ENCODE measurements at regions not wholly inside any gene's neighbourhood (a gene's known extent, or its start where the extent isn't known, plus 50 kb on each side); places are given as distances from the start of the nearest gene placed in this dataset.

- H2BK12ac ChIP-seq (ENCODE audit: low read length in 2 of 2), result peak overlapping the region; percentile 9 to 10
- no peak overlapping the region for H2AK5ac ChIP-seq (ENCODE audit: low read length, severe bottlenecking)
- H3K9ac ChIP-seq (ENCODE audit: low read length), result no peak overlapping the region
- H3K4me2 ChIP-seq (ENCODE audit: low read length, poor library complexity, severe bottlenecking), result no peak overlapping the region
- no peak overlapping the region for H3K27ac ChIP-seq (ENCODE audit: low read length, poor library complexity, severe bottlenecking)
- peak overlapping the region; percentile 0 for H2BK15ac ChIP-seq (ENCODE audit: low read depth, poor library complexity, severe bottlenecking)
- no peak for DNase-seq
- peaks cover 4% of the 10 kb centered on the region for H3K9me3 ChIP-seq (ENCODE audit: control insufficient read depth, low read length)
- H4K8ac ChIP-seq (ENCODE audit: low read length), result no peak overlapping the region
- H3K18ac ChIP-seq (ENCODE audit: low read depth in 1 of 2, low read length in 2 of 2), result no peak overlapping the region
- H4K91ac ChIP-seq (ENCODE audit: low read length), result peak overlapping the region; percentile 70
- no peaks in the 10 kb centered on the region for H3K27me3 ChIP-seq (ENCODE audit: control insufficient read depth in 1 of 2, insufficient read depth in 1 of 2, low read length in 2 of 2)
- WGBS, result 97% methylated on average over 19 of the region's 19 CpGs
- peak overlapping the region in 1 of 2 experiments; percentile 28 for H3K4me3 ChIP-seq (ENCODE audit: insufficient read depth in 1 of 2, low read depth in 1 of 2, low read length in 2 of 2)
- no peak overlapping the region for H2AFZ ChIP-seq (ENCODE audit: low read depth, low read length)
- H2BK5ac ChIP-seq (ENCODE audit: low read depth, low read length, poor library complexity, severe bottlenecking), result no peak overlapping the region
- H3K14ac ChIP-seq (ENCODE audit: low read length in 2 of 2), result peak overlapping the region in 1 of 2 experiments; percentile 26
- no peaks in the 10 kb centered on the region for H3K36me3 ChIP-seq (ENCODE audit: control insufficient read depth in 1 of 2, insufficient read depth in 2 of 2, low read depth in 1 of 2, low read length in 2 of 2)
- no peaks in the 10 kb centered on the region for H3K79me1 ChIP-seq (replicated peaks; ENCODE audit: low read length, poor library complexity, severe bottlenecking)
- H3K4ac ChIP-seq (ENCODE audit: low read depth in 1 of 2, low read length in 2 of 2), result no peak overlapping the region
- H3K4me1 ChIP-seq (ENCODE audit: control insufficient read depth, insufficient read depth, low read depth, low read length), result peaks cover 25% of the 10 kb centered on the region
- H3K23ac ChIP-seq (ENCODE audit: low read length in 2 of 2), result no peak overlapping the region
- H2BK120ac ChIP-seq (ENCODE audit: low read depth, low read length), result peak overlapping the region; percentile 1
These were observed 60.2 kb upstream of the ZNF469 start for GRCh38 chr16:88322500-88322970.

GRCh38 chr16:88323041-88323440 is 59.7 kb upstream of the ZNF469 start:
- H3K36me3 ChIP-seq (ENCODE audit: control insufficient read depth in 1 of 2, insufficient read depth in 2 of 2, low read depth in 1 of 2, low read length in 2 of 2), result no peaks in the 10 kb centered on the region
- H3K4me1 ChIP-seq (ENCODE audit: control insufficient read depth, insufficient read depth, low read depth, low read length), result peaks cover 26% of the 10 kb centered on the region
- H3K9me3 ChIP-seq (ENCODE audit: control insufficient read depth, low read length), result peaks cover 4% of the 10 kb centered on the region
- no peak overlapping the region for H3K23ac ChIP-seq (ENCODE audit: low read length in 2 of 2)
- H4K91ac ChIP-seq (ENCODE audit: low read length), result peak overlapping the region; percentile 70
- WGBS, result 91% methylated on average over 9 of the region's 9 CpGs
- H2AFZ ChIP-seq (ENCODE audit: low read depth, low read length), result no peak overlapping the region
- H2AK5ac ChIP-seq (ENCODE audit: low read length, severe bottlenecking), result no peak overlapping the region
- H3K4ac ChIP-seq (ENCODE audit: low read depth in 1 of 2, low read length in 2 of 2), result peak overlapping the region in 1 of 2 experiments; percentile 11
- no peak overlapping the region for H3K9ac ChIP-seq (ENCODE audit: low read length)
- peak overlapping the region; percentile 73 for H2BK15ac ChIP-seq (ENCODE audit: low read depth, poor library complexity, severe bottlenecking)
- H3K27ac ChIP-seq (ENCODE audit: low read length, poor library complexity, severe bottlenecking), result no peak overlapping the region
- no peak overlapping the region for H4K8ac ChIP-seq (ENCODE audit: low read length)
- no peak overlapping the region for H3K4me2 ChIP-seq (ENCODE audit: low read length, poor library complexity, severe bottlenecking)
- H3K4me3 ChIP-seq (ENCODE audit: insufficient read depth in 1 of 2, low read depth in 1 of 2, low read length in 2 of 2), result no peak overlapping the region
- no peak overlapping the region for H3K18ac ChIP-seq (ENCODE audit: low read depth in 1 of 2, low read length in 2 of 2)
- no peak overlapping the region for H2BK5ac ChIP-seq (ENCODE audit: low read depth, low read length, poor library complexity, severe bottlenecking)
- peak overlapping the region in 1 of 2 experiments; percentile 55 for H3K14ac ChIP-seq (ENCODE audit: low read length in 2 of 2)
- H3K79me1 ChIP-seq (replicated peaks; ENCODE audit: low read length, poor library complexity, severe bottlenecking), result no peaks in the 10 kb centered on the region
- DNase-seq, result no peak
- no peaks in the 10 kb centered on the region for H3K27me3 ChIP-seq (ENCODE audit: control insufficient read depth in 1 of 2, insufficient read depth in 1 of 2, low read length in 2 of 2)
- peak overlapping the region; percentile 9 to 61 for H2BK12ac ChIP-seq (ENCODE audit: low read length in 2 of 2)
- H2BK120ac ChIP-seq (ENCODE audit: low read depth, low read length), result peak overlapping the region; percentile 1

- Histone ChIP-seq H3K36me3 (ENCODE audit: control insufficient read depth in 1 of 2, insufficient read depth in 2 of 2, low read depth in 1 of 2, low read length in 2 of 2) (no peaks in the 10 kb centered on the region), H3K27ac (ENCODE audit: low read length, poor library complexity, severe bottlenecking) (no peak overlapping the region), H3K79me1 (replicated peaks; ENCODE audit: low read length, poor library complexity, severe bottlenecking) (no peaks in the 10 kb centered on the region), H3K23ac (ENCODE audit: low read length in 2 of 2) (no peak overlapping the region), H3K9me3 (ENCODE audit: control insufficient read depth, low read length) (peaks cover 4% of the 10 kb centered on the region), H3K9ac (ENCODE audit: low read length) (no peak overlapping the region), H3K18ac (ENCODE audit: low read depth in 1 of 2, low read length in 2 of 2) (no peak overlapping the region), H2BK12ac (ENCODE audit: low read length in 2 of 2) (no peak overlapping the region), H3K14ac (ENCODE audit: low read length in 2 of 2) (no peak overlapping the region), H2AFZ (ENCODE audit: low read depth, low read length) (no peak overlapping the region), H3K27me3 (ENCODE audit: control insufficient read depth in 1 of 2, insufficient read depth in 1 of 2, low read length in 2 of 2) (no peaks in the 10 kb centered on the region), H3K4me1 (ENCODE audit: control insufficient read depth, insufficient read depth, low read depth, low read length) (peaks cover 19% of the 10 kb centered on the region), H2AK5ac (ENCODE audit: low read length, severe bottlenecking) (no peak overlapping the region), H3K4me2 (ENCODE audit: low read length, poor library complexity, severe bottlenecking) (no peak overlapping the region), H4K91ac (ENCODE audit: low read length) (no peak overlapping the region), H2BK15ac (ENCODE audit: low read depth, poor library complexity, severe bottlenecking) (peak overlapping the region; percentile 12), H4K8ac (ENCODE audit: low read length) (peak overlapping the region; percentile 27), H3K4me3 (ENCODE audit: insufficient read depth in 1 of 2, low read depth in 1 of 2, low read length in 2 of 2) (no peak overlapping the region), H3K4ac (ENCODE audit: low read depth in 1 of 2, low read length in 2 of 2) (peak overlapping the region in 1 of 2 experiments; percentile 37), H2BK5ac (ENCODE audit: low read depth, low read length, poor library complexity, severe bottlenecking) (no peak overlapping the region), H2BK120ac (ENCODE audit: low read depth, low read length) (no peak overlapping the region)
- 97% methylated on average over 14 of the region's 15 CpGs for WGBS
- no peak for DNase-seq
These were observed 59.0 kb upstream of the ZNF469 start for GRCh38 chr16:88323546-88324330.

GRCh38 chr16:88325087-88325750 is 57.5 kb upstream of the ZNF469 start:
- Histone ChIP-seq H3K9me3 (ENCODE audit: control insufficient read depth, low read length) (peaks cover 4% of the 10 kb centered on the region), H2AFZ (ENCODE audit: low read depth, low read length) (no peak overlapping the region)
- no peak for DNase-seq

More at GRCh38 chr16:88325087-88325750, 57.5 kb upstream of the ZNF469 start:
- no peak overlapping the region for H3K9ac ChIP-seq (ENCODE audit: low read length)
- H2BK15ac ChIP-seq (ENCODE audit: low read depth, poor library complexity, severe bottlenecking), result no peak overlapping the region
- H3K4ac ChIP-seq (ENCODE audit: low read depth in 1 of 2, low read length in 2 of 2), result peak overlapping the region in 1 of 2 experiments; percentile 15
- H2BK12ac ChIP-seq (ENCODE audit: low read length in 2 of 2), result peak overlapping the region; percentile 14 to 60
- no peak overlapping the region for H2BK5ac ChIP-seq (ENCODE audit: low read depth, low read length, poor library complexity, severe bottlenecking)
- peaks cover 17% of the 10 kb centered on the region for H3K4me1 ChIP-seq (ENCODE audit: control insufficient read depth, insufficient read depth, low read depth, low read length)
- H3K23ac ChIP-seq (ENCODE audit: low read length in 2 of 2), result no peak overlapping the region
- H4K8ac ChIP-seq (ENCODE audit: low read length), result no peak overlapping the region
- H3K4me2 ChIP-seq (ENCODE audit: low read length, poor library complexity, severe bottlenecking), result no peak overlapping the region
- no peak overlapping the region for H3K4me3 ChIP-seq (ENCODE audit: insufficient read depth in 1 of 2, low read depth in 1 of 2, low read length in 2 of 2)
- no peaks in the 10 kb centered on the region for H3K79me1 ChIP-seq (replicated peaks; ENCODE audit: low read length, poor library complexity, severe bottlenecking)
- no peaks in the 10 kb centered on the region for H3K27me3 ChIP-seq (ENCODE audit: control insufficient read depth in 1 of 2, insufficient read depth in 1 of 2, low read length in 2 of 2)
- H3K36me3 ChIP-seq (ENCODE audit: control insufficient read depth in 1 of 2, insufficient read depth in 2 of 2, low read depth in 1 of 2, low read length in 2 of 2), result no peaks in the 10 kb centered on the region
- no peak overlapping the region for H2BK120ac ChIP-seq (ENCODE audit: low read depth, low read length)
- H3K14ac ChIP-seq (ENCODE audit: low read length in 2 of 2), result no peak overlapping the region
- no peak overlapping the region for H3K27ac ChIP-seq (ENCODE audit: low read length, poor library complexity, severe bottlenecking)
- peak overlapping the region; percentile 40 for H2AK5ac ChIP-seq (ENCODE audit: low read length, severe bottlenecking)
- no peak overlapping the region for H3K18ac ChIP-seq (ENCODE audit: low read depth in 1 of 2, low read length in 2 of 2)
- H4K91ac ChIP-seq (ENCODE audit: low read length), result peak overlapping the region; percentile 63
- 97% methylated on average over 15 of the region's 15 CpGs for WGBS
